ENCODE measurements at regions not wholly inside any gene's neighbourhood (a gene's known extent, or its start where the extent isn't known, plus 50 kb on each side); places are given as distances from the start of the nearest gene placed in this dataset.

DNA sequence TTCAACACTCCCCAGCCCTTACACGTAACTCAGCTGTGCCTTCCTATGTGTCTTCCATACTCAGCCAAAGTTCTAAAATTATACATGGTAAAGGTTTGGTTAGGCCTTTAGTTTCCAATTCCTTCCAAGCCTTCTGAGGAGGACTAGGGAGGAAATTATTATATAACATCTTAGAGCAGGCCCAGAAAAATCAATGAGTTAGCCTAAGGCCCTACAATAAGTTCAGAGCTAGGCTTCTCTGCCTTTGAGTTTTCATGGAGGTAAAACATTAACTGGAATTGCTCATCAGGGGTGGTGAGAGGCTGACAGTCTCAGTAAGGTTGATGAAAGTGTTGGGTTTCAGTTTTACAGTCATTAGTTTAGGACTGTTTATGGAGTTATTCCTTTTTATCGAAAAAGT is 286.0 kb downstream of the ADGB start (continued):
- TF ChIP-seq, protein P1, sequence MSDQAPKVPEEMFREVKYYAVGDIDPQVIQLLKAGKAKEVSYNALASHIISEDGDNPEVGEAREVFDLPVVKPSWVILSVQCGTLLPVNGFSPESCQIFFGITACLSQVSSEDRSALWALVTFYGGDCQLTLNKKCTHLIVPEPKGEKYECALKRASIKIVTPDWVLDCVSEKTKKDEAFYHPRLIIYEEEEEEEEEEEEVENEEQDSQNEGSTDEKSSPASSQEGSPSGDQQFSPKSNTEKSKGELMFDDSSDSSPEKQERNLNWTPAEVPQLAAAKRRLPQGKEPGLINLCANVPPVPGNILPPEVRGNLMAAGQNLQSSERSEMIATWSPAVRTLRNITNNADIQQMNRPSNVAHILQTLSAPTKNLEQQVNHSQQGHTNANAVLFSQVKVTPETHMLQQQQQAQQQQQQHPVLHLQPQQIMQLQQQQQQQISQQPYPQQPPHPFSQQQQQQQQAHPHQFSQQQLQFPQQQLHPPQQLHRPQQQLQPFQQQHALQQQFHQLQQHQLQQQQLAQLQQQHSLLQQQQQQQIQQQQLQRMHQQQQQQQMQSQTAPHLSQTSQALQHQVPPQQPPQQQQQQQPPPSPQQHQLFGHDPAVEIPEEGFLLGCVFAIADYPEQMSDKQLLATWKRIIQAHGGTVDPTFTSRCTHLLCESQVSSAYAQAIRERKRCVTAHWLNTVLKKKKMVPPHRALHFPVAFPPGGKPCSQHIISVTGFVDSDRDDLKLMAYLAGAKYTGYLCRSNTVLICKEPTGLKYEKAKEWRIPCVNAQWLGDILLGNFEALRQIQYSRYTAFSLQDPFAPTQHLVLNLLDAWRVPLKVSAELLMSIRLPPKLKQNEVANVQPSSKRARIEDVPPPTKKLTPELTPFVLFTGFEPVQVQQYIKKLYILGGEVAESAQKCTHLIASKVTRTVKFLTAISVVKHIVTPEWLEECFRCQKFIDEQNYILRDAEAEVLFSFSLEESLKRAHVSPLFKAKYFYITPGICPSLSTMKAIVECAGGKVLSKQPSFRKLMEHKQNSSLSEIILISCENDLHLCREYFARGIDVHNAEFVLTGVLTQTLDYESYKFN (CRISPR knock-in tag; conservative IDR thresholded peaks at IDR 0.05): 0 out of 2 replicates have a peak, but pooled peaks have one; percentile 17
- TF ChIP-seq XRCC5 (optimal IDR thresholded peaks at IDR 0.05; ENCODE audit: low read length) (no peak), FLYWCH1 (CRISPR knock-in tag; IDR thresholded peaks at IDR 0.05) (no peak), GTF2F1 (IDR thresholded peaks at IDR 0.05; ENCODE audit: low read length) (no peak), ZFP82 (CRISPR knock-in tag; IDR thresholded peaks at IDR 0.05; ENCODE audit: borderline replicate concordance) (no peak), PHF5A (CRISPR knock-in tag; IDR thresholded peaks at IDR 0.05; ENCODE audit: low read depth, unreplicated experiment) (no peak), ZNF34 (CRISPR knock-in tag; IDR thresholded peaks at IDR 0.05; ENCODE audit: borderline replicate concordance) (no peak), HCFC1 (IDR thresholded peaks at IDR 0.05; ENCODE audit: low read depth, low read length) (no peak), ZNF468 (CRISPR knock-in tag; IDR thresholded peaks at IDR 0.05) (no peak), ZNF678 (CRISPR knock-in tag; IDR thresholded peaks at IDR 0.05) (no peak), ELF3 (CRISPR knock-in tag; IDR thresholded peaks at IDR 0.05) (no peak), KDM3A (CRISPR knock-in tag; IDR thresholded peaks at IDR 0.05; ENCODE audit: low read depth) (no peak), TGIF2 (CRISPR knock-in tag; IDR thresholded peaks at IDR 0.05) (no peak), BCL6 (CRISPR knock-in tag; IDR thresholded peaks at IDR 0.05) (no peak), AHR (CRISPR knock-in tag; IDR thresholded peaks at IDR 0.05) (no peak), REPIN1 (CRISPR knock-in tag; IDR thresholded peaks at IDR 0.05; ENCODE audit: borderline replicate concordance, low read depth) (no peak), HDAC6 (IDR thresholded peaks at IDR 0.05; ENCODE audit: low read depth, low read length) (no peak), RCOR2 (CRISPR knock-in tag; IDR thresholded peaks at IDR 0.05) (no peak), DMAP1 (CRISPR knock-in tag; IDR thresholded peaks at IDR 0.05) (no peak)
- TF ChIP-seq, protein P2, sequence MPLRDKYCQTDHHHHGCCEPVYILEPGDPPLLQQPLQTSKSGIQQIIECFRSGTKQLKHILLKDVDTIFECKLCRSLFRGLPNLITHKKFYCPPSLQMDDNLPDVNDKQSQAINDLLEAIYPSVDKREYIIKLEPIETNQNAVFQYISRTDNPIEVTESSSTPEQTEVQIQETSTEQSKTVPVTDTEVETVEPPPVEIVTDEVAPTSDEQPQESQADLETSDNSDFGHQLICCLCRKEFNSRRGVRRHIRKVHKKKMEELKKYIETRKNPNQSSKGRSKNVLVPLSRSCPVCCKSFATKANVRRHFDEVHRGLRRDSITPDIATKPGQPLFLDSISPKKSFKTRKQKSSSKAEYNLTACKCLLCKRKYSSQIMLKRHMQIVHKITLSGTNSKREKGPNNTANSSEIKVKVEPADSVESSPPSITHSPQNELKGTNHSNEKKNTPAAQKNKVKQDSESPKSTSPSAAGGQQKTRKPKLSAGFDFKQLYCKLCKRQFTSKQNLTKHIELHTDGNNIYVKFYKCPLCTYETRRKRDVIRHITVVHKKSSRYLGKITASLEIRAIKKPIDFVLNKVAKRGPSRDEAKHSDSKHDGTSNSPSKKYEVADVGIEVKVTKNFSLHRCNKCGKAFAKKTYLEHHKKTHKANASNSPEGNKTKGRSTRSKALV (CRISPR knock-in tag; IDR thresholded peaks at IDR 0.05): no peak
- TF ChIP-seq, protein P3, sequence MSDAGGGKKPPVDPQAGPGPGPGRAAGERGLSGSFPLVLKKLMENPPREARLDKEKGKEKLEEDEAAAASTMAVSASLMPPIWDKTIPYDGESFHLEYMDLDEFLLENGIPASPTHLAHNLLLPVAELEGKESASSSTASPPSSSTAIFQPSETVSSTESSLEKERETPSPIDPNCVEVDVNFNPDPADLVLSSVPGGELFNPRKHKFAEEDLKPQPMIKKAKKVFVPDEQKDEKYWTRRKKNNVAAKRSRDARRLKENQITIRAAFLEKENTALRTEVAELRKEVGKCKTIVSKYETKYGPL (CRISPR knock-in tag; IDR thresholded peaks at IDR 0.05): 0 out of 2 replicates have a peak, but pooled peaks have one; percentile 41
- TF ChIP-seq, protein P4, sequence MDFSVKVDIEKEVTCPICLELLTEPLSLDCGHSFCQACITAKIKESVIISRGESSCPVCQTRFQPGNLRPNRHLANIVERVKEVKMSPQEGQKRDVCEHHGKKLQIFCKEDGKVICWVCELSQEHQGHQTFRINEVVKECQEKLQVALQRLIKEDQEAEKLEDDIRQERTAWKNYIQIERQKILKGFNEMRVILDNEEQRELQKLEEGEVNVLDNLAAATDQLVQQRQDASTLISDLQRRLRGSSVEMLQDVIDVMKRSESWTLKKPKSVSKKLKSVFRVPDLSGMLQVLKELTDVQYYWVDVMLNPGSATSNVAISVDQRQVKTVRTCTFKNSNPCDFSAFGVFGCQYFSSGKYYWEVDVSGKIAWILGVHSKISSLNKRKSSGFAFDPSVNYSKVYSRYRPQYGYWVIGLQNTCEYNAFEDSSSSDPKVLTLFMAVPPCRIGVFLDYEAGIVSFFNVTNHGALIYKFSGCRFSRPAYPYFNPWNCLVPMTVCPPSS (IDR thresholded peaks at IDR 0.05): no peak
- TF ChIP-seq, protein P5, sequence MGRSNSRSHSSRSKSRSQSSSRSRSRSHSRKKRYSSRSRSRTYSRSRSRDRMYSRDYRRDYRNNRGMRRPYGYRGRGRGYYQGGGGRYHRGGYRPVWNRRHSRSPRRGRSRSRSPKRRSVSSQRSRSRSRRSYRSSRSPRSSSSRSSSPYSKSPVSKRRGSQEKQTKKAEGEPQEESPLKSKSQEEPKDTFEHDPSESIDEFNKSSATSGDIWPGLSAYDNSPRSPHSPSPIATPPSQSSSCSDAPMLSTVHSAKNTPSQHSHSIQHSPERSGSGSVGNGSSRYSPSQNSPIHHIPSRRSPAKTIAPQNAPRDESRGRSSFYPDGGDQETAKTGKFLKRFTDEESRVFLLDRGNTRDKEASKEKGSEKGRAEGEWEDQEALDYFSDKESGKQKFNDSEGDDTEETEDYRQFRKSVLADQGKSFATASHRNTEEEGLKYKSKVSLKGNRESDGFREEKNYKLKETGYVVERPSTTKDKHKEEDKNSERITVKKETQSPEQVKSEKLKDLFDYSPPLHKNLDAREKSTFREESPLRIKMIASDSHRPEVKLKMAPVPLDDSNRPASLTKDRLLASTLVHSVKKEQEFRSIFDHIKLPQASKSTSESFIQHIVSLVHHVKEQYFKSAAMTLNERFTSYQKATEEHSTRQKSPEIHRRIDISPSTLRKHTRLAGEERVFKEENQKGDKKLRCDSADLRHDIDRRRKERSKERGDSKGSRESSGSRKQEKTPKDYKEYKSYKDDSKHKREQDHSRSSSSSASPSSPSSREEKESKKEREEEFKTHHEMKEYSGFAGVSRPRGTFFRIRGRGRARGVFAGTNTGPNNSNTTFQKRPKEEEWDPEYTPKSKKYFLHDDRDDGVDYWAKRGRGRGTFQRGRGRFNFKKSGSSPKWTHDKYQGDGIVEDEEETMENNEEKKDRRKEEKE (IDR thresholded peaks at IDR 0.05): no peak
